Fibroblast of villous mesenchyme (primary cell): ENCODE measurements at regions not wholly inside any gene's neighbourhood (a gene's known extent, or its start where the extent isn't known, plus 50 kb on each side); places are given as distances from the start of the nearest gene placed in this dataset.

ENCODE experiments used
- DNase-seq: peaks from one replicate; pipeline ENCODE4 v3.0.0-alpha.2; 2010; ENCODE audit warnings: low read depth
- H3K4me3 ChIP-seq: 2 replicates; pipeline ENCODE4 v1.5.1; 2011; ENCODE audit warnings: low read depth, mild to moderate bottlenecking, low read length
- CTCF ChIP-seq: IDR thresholded peaks from 2 replicates; pipeline ENCODE4 v1.5.1; 2012; ENCODE audit warnings: low read depth, mild to moderate bottlenecking, low read length; ENCODE audit not compliant: insufficient read depth

GRCh38 chr3:5739299-5739935 is 551.9 kb downstream of the EDEM1 start:
- TF ChIP-seq CTCF: no peak
- no peak for DNase-seq
- H3K4me3 ChIP-seq: no peak overlapping the region

DNA sequence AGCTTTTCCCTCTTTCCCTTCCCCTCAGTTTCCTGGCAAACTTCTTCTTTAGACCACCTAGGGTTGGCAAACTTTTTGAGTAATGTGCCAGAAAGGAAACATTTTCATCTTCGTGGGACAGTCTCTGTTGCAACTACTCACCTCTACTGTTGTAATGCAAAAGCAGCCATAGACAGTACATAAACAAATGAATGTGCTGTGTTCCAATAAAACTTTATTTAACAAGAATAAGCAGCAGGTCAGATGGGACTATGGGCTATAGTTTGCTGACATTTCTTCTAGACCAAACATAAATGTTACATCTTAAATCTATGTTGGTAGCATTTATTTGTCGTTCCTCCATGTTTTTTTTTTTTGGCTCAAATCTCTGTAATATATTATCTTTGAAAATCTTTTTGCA is 552.4 kb downstream of the EDEM1 start:
- no peak for DNase-seq
- no peak for TF ChIP-seq CTCF
- no peak overlapping the region for H3K4me3 ChIP-seq

GRCh38 chr3:5741017-5741416 is 553.5 kb downstream of the EDEM1 start:
- no peak for TF ChIP-seq CTCF
- DNase-seq: no peak
- H3K4me3 ChIP-seq: no peak overlapping the region

DNA sequence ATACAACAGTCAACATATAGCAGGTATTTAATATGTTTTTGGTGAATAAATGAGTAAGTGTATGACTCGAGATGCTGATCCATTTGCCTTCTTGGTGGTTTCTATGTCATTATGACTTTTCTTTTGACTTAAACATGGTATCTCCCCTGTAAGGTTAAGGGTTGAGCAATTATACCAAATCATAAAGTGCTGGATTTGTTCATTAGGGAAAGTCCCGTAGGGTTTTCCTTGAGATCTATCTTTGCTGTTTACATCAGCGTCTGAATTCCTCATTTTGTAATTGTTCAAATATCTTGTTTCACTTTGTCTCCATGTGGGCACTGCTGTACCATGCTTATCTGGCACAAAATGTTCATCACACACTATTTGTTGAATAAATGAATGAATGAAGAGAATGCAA is 562.6 kb downstream of the EDEM1 start:
- no peak for DNase-seq
- H3K4me3 ChIP-seq: no peak overlapping the region
- no peak for TF ChIP-seq CTCF

DNA sequence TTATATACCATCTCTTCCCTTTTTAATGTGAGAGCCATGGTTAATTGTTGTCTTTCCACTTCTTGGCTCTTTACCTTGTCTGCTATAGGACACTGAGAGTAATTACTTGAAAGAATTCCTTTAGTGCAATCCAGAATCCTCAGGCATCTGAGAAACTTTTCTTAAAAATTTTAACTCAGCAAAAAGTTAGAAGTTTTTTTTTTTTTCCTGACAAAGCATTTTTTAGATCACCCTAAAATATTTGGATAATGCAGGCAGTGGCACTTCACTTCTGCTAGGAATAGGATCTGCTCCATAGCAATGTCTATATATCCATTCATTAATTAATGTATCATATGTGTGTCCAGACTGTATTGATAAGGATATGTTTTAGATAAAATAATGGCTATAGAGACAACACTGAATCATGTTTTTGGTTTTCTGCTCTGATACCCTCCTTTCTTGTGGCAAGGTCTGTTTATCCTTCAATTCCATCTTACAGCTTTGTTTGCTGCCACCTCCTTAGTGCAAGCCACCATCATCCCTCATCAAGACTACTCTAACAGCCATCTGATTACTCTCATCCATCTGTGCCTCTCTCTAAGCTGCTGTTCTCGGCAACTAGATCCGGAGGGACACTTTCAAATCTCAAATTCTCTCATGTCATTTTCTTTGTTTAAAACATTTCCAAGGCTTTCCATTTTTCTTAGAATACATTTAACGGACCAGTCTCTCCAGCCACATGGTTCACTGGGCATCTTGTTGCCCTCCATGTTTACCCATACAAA is 563.5 kb downstream of the EDEM1 start:
- DNase-seq: no peak
- no peak overlapping the region for H3K4me3 ChIP-seq
- TF ChIP-seq CTCF: no peak

GRCh38 chr3:5754602-5755001 is 567.1 kb downstream of the EDEM1 start:
- H3K4me3 ChIP-seq: no peak overlapping the region
- no peak for TF ChIP-seq CTCF
- no peak for DNase-seq
